HG03460 (cell line): ENCODE measurements at regions not wholly inside any gene's neighbourhood (a gene's known extent, or its start where the extent isn't known, plus 50 kb on each side); places are given as distances from the start of the nearest gene placed in this dataset.
"Not testable (repeated sequence)": the region's sequence is repeated elsewhere in the genome, so short reads cannot be mapped to it uniquely, and the experiment has no call there.

Source experiments
- ATAC-seq: cut with Tn5 transposase; IDR thresholded peaks from one replicate; pipeline ENCODE4 v1.9.1; 2021; ENCODE audit not compliant: unreplicated experiment

DNA sequence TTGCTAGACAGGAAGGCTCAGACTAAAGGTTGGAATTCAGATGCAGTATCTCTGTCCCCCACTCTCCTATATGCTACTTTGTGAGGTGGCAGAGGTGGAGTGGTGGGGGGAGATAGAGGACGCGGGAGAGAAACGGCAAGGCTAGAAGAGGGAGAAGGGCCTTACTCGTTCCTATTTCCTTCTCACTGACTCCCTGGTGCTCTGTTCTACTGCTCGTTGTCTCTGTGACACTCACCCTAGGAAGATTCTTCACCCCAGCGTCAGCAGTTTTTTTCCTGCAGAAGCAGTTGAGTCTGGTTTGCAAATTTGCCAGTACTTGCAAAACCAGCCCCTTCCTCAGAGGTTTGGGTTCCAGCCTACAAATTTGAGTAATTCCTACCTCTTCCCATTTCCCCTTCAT, 801.1 kb upstream of the SLC35B3 start:
- no peak for ATAC-seq

- ATAC-seq, result no peak
Observed at GRCh38 chr6:9233686-9234085, 798.3 kb upstream of the SLC35B3 start.

DNA sequence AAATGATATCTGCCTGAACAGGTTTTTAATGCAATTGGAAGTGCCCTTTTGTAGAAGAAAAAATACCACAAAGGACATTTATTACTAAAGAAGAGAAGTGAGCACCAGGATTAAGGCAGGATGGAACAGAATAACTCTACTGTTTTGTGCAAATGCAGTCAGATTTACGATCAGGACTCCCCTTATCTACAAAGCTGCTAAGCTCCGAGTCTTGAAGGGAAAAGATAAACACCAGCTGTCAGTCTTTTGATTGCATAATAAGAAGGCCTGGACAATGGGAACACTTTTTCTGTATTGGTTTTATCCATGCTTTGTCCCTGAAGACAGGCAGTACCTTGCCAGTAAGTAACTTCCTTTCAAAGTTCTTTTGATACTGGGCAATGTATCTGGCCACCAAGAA, 797.9 kb upstream of the SLC35B3 start:
- no peak for ATAC-seq

DNA sequence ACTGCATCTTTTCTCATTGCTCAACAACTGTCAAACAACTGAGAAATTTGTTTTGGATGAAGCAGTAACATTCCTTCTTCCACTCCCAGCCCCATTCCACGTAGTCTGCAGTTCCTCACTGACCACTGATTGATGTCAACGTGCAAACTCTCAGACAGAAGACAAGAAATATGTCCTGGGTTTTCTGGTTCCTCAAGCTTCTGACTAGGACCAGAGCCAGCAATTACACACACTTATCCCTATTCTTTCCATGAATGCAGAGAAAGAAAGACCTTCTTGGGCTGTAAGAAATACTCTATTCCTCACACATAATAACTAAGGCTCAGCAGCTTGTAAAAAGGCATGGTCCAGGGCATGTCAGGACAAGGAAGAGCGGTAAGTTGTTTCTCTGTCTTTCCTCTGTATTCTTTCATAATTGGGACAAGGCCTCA, 790.1 kb upstream of the SLC35B3 start:
- ATAC-seq, result no peak

- no peak for ATAC-seq
Observed at GRCh38 chr6:9224539-9224938, 789.2 kb upstream of the SLC35B3 start.

DNA sequence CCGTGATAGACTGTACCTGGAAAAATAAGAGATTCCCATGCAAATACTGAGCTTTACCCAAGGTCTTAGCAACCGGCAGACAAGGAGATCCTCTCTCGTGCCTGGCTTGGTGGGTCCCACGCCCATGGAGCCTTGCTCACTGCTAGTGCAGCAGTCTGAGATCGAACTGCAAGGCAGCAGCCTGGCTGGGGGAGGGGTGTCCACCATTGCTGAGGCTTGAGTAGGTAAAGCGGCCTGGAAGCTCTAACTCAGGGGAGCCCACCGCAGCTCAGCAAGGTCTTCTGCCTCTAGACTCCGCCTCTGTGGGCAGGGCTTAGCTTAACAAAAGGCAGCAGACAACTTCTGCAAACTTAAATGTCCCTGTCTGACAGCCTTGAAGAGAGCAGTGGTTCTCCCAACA, 778.4 kb upstream of the SLC35B3 start:
- ATAC-seq, result not testable (repeated sequence)

- no peak for ATAC-seq
Observed at GRCh38 chr6:9208966-9209365, 773.6 kb upstream of the SLC35B3 start.

GRCh38 chr6:9205645-9206044, 770.3 kb upstream of the SLC35B3 start:
- ATAC-seq, result no peak

DNA sequence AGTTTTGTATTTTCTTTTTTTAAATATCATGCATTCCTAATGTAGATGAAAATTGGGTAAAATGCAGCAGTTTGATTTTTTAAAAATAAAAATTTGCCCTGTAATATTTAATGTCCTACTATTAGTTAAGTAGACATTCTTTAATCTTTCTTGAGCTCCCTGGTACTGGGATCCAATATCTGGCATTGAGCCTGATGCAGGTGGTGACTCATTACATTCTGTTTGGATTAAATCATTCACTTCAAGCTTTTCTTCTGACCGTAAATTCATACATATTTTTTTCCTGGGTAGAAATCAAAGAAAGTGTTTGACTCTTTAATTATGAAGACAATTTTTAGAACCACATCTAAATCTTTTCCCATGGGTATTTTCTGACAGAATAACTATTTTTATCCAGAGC, 768.8 kb upstream of the SLC35B3 start:
- ATAC-seq, result no peak

- no peak for ATAC-seq
Observed at GRCh38 chr6:9200712-9201111, 765.4 kb upstream of the SLC35B3 start.

DNA sequence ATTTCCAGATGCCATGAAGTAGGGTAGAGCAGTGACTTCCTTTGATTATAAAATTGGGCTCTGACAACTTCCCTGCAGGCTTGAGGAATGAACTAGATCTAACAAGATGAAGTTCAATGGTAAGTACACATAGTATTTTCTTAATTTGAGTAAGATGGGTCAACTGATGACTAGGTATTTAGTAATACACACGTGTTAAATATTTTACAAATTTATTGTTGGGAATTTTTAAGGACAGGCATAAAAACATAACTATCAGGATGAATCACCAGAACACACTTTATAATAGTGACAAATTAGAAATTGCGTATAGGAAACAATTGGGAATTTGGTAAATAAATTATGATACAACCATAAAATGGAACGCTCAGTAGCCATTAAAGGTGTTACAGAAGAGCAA, 762.4 kb upstream of the SLC35B3 start:
- no peak for ATAC-seq

DNA sequence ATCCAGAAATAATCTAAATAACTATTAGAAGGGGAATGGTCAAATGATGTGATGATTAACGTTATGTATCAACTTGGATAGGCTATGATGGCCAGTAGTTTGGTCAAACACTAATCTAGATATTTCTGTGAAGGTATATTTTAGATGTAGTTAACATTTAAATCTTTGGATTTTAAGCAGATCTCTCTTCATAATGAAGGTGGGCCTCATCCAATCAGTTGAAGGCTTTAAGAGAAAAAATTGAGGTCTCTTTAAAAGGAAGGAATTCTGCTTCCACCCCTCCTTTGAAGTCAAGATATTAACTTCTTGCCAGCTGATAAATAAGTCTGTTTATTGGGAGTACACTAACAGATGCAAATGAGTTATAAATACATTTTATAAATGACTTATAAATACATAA, 760.0 kb upstream of the SLC35B3 start:
- no peak for ATAC-seq

DNA sequence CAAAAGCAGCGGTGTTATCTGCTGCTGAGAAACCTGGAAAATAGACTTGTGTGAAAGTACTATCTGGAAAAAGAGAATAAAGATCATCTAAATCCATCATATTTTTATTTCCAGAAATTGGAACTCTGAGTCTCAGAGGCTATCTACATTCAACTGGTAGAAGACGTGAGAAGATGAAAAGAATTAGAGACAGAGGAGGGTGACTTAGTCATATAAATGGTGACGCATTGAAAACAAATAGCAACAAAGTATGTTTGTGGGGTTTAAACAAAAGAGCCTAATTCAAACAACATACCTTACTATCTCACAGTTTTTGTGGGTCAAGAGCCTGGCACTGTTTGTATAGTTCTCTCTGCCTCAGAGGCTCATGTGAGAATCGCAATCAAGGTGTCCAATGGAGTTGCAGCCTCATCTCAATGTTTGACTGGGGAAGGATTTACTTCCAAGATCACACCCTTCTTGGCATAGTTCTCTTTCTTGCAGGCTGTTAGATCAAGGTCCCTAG, 757.1 kb upstream of the SLC35B3 start:
- no peak for ATAC-seq

DNA sequence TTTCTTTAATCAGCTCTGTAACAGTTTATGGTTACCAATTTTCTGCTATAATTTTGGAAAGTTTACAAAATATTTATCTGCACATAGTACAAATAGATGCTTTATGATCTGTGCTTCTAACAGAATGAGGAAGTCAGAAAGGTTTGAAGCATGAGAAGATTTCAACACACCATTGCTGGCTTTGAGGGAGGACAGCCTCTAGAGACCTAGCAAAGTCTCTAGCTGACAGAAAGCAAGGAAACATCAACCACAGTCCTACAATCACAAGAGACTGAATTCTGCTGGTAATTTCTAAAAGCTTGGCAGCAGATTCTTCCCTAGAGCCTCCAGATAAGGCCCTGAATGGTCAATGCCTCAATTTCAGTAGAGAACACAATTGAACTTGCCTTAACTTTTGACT, 750.8 kb upstream of the SLC35B3 start:
- ATAC-seq, result no peak

DNA sequence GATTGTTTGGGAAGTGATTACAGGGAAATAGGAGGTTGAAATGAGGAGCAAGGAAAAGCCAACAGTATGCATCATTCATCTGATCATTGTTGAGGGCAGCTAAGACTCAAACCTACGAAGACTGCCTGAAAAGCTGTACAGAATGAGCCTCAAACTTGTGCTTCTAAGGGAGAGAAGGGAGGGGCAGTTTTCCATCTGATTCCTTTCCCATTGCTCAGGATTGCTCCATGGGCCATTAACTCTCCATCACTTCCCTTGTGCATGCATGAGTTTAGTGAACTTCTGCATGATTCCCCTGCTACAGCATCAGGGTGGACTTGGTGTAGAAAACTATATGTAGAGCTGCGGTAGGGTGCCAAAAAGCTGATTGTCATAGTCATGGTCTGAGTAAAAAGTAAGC, 742.7 kb upstream of the SLC35B3 start:
- ATAC-seq, result no peak

GRCh38 chr6:9173229-9173628, 737.9 kb upstream of the SLC35B3 start:
- ATAC-seq, result no peak

DNA sequence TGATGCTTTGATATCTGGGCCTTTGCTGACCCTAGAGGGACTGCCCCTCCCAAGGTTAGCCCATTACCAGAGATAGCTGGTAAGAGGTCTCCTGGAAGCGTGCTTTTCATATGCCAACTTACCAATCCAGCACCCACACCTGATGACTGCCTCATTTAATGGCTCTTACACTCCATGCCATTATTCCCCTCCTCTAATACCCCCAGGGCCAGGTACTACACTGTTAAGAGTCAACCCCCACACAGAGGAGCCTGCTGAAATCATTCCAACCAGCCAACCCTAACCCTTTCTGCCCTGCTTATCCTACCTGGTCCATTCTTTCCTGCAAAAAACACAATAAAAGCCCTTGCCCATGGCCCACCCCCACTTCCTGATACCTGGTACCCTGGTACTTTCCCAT, 736.8 kb upstream of the SLC35B3 start:
- no peak for ATAC-seq

GRCh38 chr6:9168669-9169068, 733.3 kb upstream of the SLC35B3 start:
- no peak for ATAC-seq

- no peak for ATAC-seq
Observed at GRCh38 chr6:9161731-9162130, 726.4 kb upstream of the SLC35B3 start.

DNA sequence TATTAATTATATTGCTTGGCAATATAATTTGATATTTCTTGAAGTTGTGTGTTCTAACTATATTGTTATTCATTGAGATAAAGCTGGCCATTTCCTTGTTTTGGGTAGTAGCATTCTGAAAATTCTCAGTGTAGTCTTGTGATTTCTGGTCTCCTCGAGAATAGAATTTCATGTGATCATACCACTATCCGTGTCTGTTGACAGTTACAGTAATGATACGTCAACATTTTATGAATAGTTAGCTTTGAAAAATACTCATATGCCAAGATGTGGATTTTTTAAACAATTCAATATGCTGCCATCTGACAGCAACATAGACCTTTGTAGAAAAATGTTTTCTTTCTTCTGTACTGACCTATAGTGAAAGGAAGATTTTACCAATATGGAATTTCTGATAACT, 723.7 kb upstream of the SLC35B3 start:
- ATAC-seq, result no peak

GRCh38 chr6:9155836-9156235, 720.5 kb upstream of the SLC35B3 start:
- no peak for ATAC-seq

GRCh38 chr6:9143140-9143539, 707.8 kb upstream of the SLC35B3 start:
- ATAC-seq, result no peak

GRCh38 chr6:9140951-9141460, 705.7 kb upstream of the SLC35B3 start:
- no peak for ATAC-seq

- ATAC-seq, result no peak
Observed at GRCh38 chr6:9140172-9140571, 704.8 kb upstream of the SLC35B3 start.
